ENCODE measurements at regions not wholly inside any gene's neighbourhood (a gene's known extent, or its start where the extent isn't known, plus 50 kb on each side); places are given as distances from the start of the nearest gene placed in this dataset.

DNA sequence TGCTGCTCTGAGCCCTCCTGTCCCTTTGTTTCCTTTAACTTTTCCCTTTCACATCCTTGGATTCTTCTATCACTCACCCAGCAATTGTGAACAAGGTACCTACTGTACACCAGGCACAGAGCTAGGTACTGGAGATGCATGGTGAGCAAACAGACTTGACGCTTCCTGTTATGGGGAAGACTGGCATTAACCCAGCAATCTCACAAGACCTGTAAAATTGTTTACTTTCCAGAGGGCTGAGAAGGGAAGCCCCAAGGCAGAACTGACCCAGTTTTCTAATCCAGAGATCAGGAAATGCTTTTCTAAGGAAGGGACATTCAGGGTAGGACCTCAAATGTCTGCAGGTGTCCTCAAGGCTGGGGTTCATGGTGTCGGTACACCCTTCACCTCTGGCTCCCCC lies 171.6 kb upstream of the KAZN start:
- no peak for TF ChIP-seq POLR2A (IDR thresholded peaks at IDR 0.05)
- TF ChIP-seq, protein P1, sequence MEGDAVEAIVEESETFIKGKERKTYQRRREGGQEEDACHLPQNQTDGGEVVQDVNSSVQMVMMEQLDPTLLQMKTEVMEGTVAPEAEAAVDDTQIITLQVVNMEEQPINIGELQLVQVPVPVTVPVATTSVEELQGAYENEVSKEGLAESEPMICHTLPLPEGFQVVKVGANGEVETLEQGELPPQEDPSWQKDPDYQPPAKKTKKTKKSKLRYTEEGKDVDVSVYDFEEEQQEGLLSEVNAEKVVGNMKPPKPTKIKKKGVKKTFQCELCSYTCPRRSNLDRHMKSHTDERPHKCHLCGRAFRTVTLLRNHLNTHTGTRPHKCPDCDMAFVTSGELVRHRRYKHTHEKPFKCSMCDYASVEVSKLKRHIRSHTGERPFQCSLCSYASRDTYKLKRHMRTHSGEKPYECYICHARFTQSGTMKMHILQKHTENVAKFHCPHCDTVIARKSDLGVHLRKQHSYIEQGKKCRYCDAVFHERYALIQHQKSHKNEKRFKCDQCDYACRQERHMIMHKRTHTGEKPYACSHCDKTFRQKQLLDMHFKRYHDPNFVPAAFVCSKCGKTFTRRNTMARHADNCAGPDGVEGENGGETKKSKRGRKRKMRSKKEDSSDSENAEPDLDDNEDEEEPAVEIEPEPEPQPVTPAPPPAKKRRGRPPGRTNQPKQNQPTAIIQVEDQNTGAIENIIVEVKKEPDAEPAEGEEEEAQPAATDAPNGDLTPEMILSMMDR (IDR thresholded peaks at IDR 0.05), result no peak

Data from lower leg skin (tissue), 3 donors.